NCI-H2029 (cell line): ENCODE measurements at regions not wholly inside any gene's neighbourhood (a gene's known extent, or its start where the extent isn't known, plus 50 kb on each side); places are given as distances from the start of the nearest gene placed in this dataset.
"Not testable (repeated sequence)": the region's sequence is repeated elsewhere in the genome, so short reads cannot be mapped to it uniquely, and the experiment has no call there.

ENCODE experiments used
- DNase-seq: peaks from one replicate; lab custom pipeline; 2025; lab: John Stamatoyannopoulos, UW

- no peak for DNase-seq
Observed at GRCh38 chr6:137399881-137400443, 94.2 kb downstream of the OLIG3 start.

GRCh38 chr6:137395316-137395715, 98.9 kb downstream of the OLIG3 start:
- no peak for DNase-seq

GRCh38 chr6:137391061-137391814, 103.0 kb downstream of the OLIG3 start:
- no peak for DNase-seq

- no peak for DNase-seq
Observed at GRCh38 chr6:137390334-137390733, 103.9 kb downstream of the OLIG3 start.

GRCh38 chr6:137389150-137389704, 105.0 kb downstream of the OLIG3 start:
- no peak for DNase-seq

- no peak for DNase-seq
Observed at GRCh38 chr6:137387096-137387764, 107.0 kb downstream of the OLIG3 start.

- DNase-seq = not testable (repeated sequence)
Observed at GRCh38 chr6:137383287-137383686, 110.9 kb downstream of the OLIG3 start.

- no peak for DNase-seq
Observed at GRCh38 chr6:137378090-137378369, 116.2 kb downstream of the OLIG3 start.

- DNase-seq = no peak
Observed at GRCh38 chr6:137373296-137373695, 120.9 kb downstream of the OLIG3 start.

- DNase-seq = no peak
Observed at GRCh38 chr6:137372532-137372931, 121.7 kb downstream of the OLIG3 start.

- no peak for DNase-seq
Observed at GRCh38 chr6:137371634-137372016, 122.6 kb downstream of the OLIG3 start.

- no peak for DNase-seq
Observed at GRCh38 chr6:137370871-137371633, 123.1 kb downstream of the OLIG3 start.

GRCh38 chr6:137369136-137369535, 125.1 kb downstream of the OLIG3 start:
- no peak for DNase-seq

- no peak for DNase-seq
Observed at GRCh38 chr6:137365707-137366437, 128.3 kb downstream of the OLIG3 start.

- DNase-seq = no peak
Observed at GRCh38 chr6:137363805-137364138, 130.4 kb downstream of the OLIG3 start.

- no peak for DNase-seq
Observed at GRCh38 chr6:137362878-137363804, 131.1 kb downstream of the OLIG3 start.

- DNase-seq = no peak
Observed at GRCh38 chr6:137361701-137362100, 132.5 kb downstream of the OLIG3 start.

GRCh38 chr6:137358273-137358672, 135.9 kb downstream of the OLIG3 start:
- DNase-seq = no peak

GRCh38 chr6:137357948-137358266, 136.3 kb downstream of the OLIG3 start:
- DNase-seq = no peak

GRCh38 chr6:137357263-137357947, 136.8 kb downstream of the OLIG3 start:
- no peak for DNase-seq
